ENCODE measurements at regions not wholly inside any gene's neighbourhood (a gene's known extent, or its start where the extent isn't known, plus 50 kb on each side); places are given as distances from the start of the nearest gene placed in this dataset.

DNA sequence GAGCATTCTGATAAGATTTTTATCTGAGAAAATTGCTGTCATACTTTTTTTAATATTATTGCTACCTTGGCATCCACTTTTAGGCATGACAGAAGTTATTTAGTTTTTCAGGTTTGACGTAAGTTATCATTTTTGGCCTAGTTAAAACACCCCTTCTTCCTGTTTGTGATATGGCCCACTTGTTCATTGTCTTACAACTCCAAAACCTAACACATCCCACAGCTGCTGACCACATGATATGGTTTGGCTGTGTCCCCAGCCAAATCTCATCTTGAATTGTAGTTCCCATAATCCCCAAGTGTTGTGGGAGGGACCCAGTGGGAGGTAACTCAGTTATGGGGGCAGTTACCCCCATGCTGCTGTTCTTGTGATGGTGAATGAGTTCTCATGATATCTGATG is 388.1 kb downstream of the SLC4A3 start:
- TF ChIP-seq POLR2A (IDR thresholded peaks at IDR 0.05) = no peak
- TF ChIP-seq, protein P1, sequence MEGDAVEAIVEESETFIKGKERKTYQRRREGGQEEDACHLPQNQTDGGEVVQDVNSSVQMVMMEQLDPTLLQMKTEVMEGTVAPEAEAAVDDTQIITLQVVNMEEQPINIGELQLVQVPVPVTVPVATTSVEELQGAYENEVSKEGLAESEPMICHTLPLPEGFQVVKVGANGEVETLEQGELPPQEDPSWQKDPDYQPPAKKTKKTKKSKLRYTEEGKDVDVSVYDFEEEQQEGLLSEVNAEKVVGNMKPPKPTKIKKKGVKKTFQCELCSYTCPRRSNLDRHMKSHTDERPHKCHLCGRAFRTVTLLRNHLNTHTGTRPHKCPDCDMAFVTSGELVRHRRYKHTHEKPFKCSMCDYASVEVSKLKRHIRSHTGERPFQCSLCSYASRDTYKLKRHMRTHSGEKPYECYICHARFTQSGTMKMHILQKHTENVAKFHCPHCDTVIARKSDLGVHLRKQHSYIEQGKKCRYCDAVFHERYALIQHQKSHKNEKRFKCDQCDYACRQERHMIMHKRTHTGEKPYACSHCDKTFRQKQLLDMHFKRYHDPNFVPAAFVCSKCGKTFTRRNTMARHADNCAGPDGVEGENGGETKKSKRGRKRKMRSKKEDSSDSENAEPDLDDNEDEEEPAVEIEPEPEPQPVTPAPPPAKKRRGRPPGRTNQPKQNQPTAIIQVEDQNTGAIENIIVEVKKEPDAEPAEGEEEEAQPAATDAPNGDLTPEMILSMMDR (IDR thresholded peaks at IDR 0.05) = no peak
- no peak for TF ChIP-seq POLR2AphosphoS5 (IDR thresholded peaks at IDR 0.05)

All from transverse colon (tissue), 4 donors.